ENCODE measurements at regions not wholly inside any gene's neighbourhood (a gene's known extent, or its start where the extent isn't known, plus 50 kb on each side); places are given as distances from the start of the nearest gene placed in this dataset.
"Not testable (repeated sequence)": the region's sequence is repeated elsewhere in the genome, so short reads cannot be mapped to it uniquely, and the experiment has no call there.

DNA sequence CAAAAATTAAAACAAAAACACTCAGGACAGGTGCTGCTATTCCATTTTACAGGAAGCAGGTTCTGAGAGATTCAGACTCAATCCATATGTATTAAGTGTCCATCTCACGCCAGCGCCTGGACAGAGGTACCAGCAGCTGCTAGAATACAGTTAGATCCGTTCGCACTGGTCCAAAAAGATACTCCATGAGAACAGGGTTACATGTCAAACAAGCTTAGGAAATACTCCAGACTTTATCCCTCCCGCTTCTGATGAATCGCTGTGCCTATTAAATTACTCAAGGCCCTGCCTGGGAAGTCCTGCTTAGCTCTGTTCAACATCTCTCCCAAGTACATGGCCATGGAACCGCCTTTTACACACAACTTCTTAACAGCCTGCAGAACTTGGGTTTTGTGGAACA is 50.2 kb upstream of the SLC35C1 start:
- no peak for DNase-seq (ENCODE audit: low read depth in 4 of 4, low spot score in 3 of 4)

DNA sequence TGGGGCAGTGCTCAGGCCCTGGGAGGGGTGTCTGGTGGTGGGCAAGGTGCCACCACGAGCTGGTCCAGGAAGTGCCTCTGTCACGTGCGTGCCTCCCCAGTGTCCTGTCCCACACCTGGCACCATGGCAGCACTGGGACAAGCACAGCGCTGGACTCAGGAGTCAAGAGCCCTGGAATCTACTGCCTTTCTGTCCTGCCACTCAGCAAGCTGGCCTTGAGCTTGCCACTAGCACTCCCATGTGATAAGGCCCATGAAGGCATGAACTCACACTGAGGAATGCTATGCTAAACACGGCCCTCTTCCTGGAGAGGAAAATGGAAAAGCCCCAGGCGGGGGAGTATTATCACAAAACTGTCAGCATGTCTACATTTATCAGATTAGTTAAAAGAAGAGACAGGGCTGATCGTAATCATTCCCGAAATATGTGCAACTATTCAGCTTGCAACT is 50.7 kb upstream of the SLC35C1 start:
- DNase-seq (ENCODE audit: low read depth in 4 of 4, low spot score in 3 of 4) = peak in 1 of 4 donors; percentile 10

DNA sequence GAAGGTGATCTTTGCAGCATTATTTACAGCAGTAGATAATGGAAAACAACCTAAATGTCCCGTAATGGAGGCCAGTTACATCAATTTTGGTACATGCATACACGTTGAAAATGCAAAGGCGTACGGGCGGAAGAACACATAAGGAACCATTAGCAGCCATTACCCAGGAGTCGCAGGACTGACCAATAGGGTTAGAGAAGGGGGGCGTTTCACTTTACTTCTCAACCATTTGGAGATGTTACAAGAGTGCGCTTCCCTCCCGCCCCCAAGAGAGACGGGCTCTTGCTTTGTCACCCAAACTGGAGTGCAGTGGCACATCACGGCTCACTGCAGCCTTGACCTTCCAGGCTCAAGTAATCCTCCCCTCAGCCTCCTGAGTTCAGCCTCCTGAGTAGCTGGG is 52.8 kb upstream of the SLC35C1 start:
- no peak for DNase-seq (ENCODE audit: low read depth in 4 of 4, low spot score in 3 of 4)

DNA sequence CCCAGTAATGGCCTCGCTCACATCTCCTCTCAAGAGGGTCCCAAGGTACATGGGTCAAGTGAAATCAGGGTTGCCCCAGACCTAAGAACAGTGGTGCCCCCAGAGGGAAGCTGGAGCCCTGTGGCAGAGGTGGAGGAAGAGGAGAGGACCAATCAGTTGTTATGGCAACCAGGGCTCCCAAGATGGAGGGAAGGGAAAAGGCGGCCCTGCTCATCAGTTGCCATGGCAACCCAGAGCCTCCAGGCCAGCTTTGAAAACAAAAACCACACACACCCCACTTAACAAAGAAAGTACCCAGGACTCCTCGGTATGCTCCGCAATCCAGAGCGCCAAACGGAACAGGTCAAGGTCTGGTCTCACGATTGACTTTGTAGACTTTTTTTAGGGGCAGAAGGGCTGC is 53.5 kb upstream of the SLC35C1 start:
- DNase-seq (ENCODE audit: low read depth in 4 of 4, low spot score in 3 of 4) = no peak

DNA sequence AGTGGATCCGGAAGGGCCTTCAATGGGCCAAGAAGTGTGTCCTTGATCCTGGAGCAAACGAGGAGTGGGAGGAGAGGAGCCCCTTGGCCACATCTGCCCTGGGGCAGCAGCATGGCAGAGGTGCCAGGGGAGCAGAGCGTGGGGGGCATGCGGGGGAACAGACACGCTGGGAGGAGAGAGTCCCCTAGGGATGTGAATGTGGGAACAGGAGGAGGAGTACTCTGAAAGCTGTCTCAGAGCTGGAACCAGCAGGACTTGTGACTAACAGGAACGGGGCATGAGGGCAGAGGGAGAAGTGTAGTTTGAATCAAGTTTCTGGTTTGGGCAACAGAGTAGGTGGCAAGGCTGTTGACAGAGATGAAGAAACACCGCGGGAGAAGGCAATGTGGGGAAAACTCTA is 54.5 kb upstream of the SLC35C1 start:
- no peak for DNase-seq (ENCODE audit: low read depth in 4 of 4, low spot score in 3 of 4)

DNA sequence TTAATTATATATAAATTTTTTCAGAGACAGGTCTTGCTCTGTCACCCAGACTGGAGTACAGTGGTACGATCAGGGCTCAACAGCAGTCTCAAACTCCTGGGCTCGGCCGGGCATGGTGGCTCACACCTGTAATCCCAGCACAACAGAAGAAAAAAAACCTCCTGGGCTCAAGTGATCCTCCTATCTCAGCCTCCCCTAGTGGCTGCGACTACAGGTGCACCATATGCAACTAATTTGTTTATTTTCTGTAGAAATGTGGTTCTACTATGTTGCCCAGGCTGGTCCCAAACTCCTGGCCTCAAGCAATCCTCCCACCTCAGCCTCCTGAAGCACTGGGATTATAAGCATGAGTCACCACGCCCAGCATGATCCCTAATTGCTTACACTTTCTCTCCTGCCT is 56.1 kb upstream of the SLC35C1 start:
- no peak for DNase-seq (ENCODE audit: low read depth in 4 of 4, low spot score in 3 of 4)

DNA sequence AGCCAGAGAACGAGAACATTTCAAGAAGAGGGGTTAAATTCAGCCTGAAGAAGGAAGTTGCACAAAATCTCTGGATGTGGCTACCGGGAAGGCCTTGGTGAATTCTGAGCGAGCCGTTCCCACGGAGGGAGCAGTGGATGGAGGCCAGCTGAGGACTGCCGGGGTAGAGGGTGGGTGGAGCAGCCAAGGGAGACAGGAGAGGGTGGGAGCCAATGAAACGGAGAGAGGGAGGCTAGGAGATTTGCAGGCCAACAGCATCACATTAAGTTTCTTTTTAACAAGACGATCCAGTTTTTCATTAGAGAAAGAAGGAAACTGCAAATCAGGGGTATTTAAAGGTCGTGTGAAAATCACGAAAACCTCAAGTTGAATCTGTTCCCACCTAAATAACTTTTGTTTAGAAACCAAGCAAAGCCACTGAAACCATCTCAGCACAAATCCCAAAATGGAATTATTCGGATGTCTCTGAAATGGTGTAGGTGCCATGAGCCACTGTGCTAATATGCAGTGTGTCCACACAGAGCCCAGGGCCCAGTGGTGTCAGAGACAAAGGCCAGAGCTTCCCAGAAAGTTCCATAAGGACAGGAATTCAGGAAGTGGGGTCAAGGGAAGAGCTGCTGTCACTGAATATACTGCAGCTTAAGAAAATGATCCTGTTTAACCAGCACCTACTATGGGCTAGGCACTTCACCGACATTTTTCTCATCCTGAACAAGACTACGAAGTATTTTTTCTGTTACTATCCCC is 59.7 kb upstream of the SLC35C1 start:
- DNase-seq (ENCODE audit: low read depth in 4 of 4, low spot score in 3 of 4) = no peak

DNA sequence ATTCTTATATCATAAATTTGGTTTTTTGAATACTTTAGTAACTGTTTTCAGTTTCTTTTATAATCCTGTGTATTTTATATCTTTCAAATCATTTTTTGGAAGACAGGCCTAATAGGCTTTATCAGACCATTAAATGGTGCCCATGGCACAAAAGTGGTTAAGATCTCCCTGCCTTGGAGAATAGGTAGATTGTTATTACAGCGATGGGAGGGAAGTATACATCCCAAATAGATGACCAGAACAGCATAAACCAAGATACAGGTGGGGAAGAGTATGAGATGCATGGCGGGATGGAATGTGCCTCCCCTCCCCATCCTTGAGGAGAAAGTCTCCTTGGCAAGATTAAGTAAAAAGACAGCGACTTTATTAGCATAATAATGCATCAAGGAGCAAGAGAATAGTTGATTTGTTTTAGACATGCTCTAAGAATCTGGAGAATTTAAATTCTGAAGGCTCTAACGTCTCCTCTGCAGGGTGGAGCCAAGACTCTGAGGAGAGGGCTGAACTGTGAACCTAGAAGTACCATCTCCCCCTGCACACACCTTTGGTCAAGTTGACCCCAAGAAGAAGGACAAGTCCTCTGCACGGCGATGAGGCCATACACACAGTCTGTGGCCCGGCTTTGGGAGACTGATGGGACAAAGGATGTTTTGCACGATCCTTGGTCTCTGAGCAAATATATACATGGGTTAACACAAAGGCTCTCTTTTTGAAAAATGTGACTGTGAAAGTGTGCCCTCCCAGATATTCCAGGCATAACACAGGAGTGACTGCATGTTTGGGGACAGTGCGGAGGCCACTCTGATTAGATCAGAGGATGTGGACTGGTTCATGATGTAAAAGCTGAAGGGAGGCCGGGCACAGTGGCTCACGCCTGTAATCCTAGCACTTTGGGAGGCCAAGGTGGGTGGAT is 61.1 kb upstream of the SLC35C1 start:
- no peak for DNase-seq (ENCODE audit: low read depth in 4 of 4, low spot score in 3 of 4)

DNA sequence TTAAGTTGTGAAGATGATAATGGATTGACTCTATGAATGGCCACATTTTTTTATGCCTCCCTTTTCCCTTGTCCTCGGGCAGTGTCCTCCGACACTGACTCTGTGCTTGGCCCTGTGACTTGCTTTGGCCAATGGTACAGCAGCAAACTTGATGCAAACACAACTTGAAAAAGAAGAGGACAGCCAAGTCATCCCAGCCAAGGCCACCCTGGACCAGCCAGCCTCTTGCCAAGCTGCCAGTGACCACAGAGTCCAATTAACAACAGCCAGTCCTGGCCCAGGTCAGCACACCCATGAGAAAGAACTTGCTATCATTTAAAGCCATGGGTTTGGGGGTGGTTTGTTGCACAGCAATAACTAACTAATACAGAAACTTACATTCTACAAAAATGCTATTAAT is 63.4 kb upstream of the SLC35C1 start:
- DNase-seq (ENCODE audit: low read depth in 4 of 4, low spot score in 3 of 4) = no peak

DNA sequence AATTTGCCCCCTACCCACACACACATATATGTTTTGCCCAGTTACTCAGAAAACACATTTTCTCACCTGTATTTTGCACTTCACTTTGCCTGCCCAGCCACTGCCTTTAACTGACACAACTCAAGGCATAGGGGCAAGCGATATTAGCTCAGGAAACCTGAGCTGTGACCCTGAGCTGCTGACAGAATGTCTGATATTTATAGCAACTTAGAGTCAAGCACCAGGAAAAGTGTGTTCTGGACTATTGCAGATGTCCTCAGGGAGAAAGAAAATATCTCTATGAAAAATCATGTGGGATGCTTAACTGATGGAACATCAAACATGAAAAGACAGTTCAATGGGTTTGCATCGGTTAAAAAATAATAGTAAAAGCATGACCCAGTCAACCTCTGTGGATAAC is 63.9 kb upstream of the SLC35C1 start:
- no peak for DNase-seq (ENCODE audit: low read depth in 4 of 4, low spot score in 3 of 4)

DNA sequence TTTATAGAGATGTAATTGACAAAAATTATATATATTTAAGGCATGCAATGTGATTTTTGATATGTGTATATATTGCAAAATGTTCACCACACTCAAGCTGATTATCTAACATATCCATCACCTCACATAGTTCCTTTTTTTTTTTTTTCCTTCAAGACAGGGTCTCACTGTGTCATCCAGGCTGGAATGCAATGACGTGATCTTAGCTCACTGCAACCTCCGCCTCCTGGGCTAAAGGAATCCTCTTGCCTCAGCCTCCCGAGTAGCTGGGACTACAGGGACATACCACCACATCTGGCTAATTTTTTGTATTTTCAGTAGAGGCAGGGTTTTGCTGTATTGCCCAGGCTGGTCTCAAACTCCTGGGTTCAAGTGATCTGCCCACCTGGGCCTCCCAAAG is 65.1 kb upstream of the SLC35C1 start:
- DNase-seq (ENCODE audit: low read depth in 4 of 4, low spot score in 3 of 4) = no peak

DNA sequence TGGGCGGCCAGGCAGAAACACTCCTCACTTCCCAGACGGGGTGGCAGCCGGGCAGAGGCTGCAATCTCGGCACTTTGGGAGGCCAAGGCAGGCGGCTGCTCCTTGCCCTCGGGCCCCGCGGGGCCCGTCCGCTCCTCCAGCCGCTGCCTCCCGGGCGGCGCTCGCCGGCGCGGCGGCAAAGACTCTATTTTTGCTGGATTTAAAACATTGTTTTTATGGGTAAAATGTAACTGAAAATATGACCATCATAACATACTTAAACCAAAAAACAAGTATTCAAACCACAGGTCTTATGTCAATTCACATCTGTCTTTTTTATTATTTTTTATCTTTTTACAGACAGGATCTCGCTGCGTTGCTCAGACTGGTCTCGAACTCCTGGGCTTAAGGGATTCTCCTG is 65.9 kb upstream of the SLC35C1 start:
- not testable (repeated sequence) for DNase-seq (ENCODE audit: low read depth in 4 of 4, low spot score in 3 of 4)

DNA sequence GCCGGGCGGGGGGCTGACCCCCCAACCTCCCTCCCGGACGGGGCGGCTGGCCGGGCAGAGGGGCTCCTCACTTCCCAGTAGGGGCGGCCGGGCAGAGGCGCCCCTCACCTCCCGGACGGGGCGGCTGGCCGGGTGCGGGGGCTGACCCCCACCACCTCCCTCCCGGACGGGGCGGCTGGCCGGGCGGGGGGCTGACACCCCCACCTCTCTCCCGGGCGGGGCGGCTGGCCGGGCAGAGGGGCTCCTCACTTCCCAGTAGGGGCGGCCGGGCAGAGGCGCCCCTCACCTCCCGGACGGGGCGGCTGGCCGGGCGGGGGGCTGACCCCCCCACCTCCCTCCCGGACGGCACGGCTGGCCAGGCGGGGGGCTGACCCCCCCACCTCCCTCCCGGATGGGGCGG is 66.8 kb upstream of the SLC35C1 start:
- not testable (repeated sequence) for DNase-seq (ENCODE audit: low read depth in 4 of 4, low spot score in 3 of 4)

DNA sequence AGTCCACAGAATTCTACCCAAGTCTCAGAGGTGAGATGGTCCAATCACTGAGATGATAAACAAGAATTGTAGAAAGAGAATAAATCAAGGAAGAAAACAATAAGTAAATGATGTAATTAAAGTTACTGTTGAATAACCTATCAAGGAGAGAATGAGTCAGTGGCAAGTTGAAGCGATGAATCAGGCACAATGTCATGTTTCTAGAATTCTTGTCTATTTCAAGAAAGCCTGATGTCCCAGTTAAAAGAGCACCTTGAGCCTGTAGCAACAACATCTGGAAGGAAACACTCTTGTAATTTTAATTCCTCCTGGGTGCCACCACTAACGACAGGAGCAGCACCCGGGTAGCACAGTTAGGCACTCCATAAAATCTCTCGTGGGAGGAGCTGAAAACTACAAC is 67.9 kb upstream of the SLC35C1 start:
- DNase-seq (ENCODE audit: low read depth in 4 of 4, low spot score in 3 of 4) = no peak

DNA sequence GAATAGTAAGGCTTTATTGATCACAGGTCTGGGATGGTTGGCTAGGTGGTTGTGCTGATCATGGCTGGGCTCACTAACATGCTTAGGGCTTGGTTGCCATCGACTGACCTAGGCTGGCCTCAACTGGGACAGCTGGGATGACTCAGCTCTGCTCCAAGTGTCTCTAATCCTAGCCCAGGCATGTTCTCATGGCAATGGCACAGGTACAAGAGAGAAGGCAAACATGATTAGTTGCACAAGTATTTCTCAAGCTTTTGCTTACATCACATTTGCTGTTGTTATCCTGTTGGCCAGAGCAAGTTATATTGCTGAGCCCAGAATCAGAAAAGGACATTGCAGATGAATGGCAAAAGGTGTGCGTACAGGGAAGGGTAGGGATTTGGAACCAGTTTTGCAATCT is 68.5 kb upstream of the SLC35C1 start:
- no peak for DNase-seq (ENCODE audit: low read depth in 4 of 4, low spot score in 3 of 4)

DNA sequence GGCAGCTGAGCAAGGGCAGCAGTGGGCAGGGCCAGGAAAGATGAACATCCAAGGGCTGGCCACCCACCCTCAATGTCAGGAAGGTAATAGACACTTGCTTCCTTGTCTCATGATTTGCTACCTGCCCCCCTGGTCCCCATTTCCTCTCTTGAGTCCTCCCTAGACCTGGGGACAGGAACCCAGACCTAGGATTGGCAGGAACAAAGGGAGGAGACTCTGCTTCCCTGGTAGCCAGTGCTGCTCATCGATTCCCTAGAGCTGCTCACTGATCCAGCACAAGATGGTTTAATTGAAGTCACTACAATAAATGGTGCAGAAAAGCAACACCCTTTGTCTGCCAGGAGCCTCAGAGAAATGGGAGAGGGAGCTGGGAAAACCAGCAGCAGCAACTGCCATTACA is 67.8 kb upstream of the CHST1 start:
- no peak for DNase-seq (ENCODE audit: low read depth in 4 of 4, low spot score in 3 of 4)

DNA sequence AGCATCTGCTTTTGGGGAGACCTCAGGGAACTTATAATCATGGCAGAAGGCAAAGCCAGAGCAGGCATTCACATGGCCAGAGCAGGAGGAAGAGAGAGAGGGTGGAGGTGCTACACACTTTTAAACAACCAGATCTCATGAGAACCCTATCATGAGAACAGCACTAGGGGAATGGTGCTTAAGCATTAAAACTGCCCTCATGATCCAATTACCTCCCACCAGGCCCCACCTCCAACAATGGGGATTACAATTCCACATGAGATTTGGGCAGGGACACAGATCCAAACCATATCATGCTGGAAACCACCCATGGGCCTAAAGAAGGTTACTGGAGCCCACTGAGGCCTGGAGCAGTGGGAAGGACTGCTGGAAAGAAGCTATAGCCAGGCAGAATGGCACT is 66.9 kb upstream of the CHST1 start:
- DNase-seq (ENCODE audit: low read depth in 4 of 4, low spot score in 3 of 4) = no peak

DNA sequence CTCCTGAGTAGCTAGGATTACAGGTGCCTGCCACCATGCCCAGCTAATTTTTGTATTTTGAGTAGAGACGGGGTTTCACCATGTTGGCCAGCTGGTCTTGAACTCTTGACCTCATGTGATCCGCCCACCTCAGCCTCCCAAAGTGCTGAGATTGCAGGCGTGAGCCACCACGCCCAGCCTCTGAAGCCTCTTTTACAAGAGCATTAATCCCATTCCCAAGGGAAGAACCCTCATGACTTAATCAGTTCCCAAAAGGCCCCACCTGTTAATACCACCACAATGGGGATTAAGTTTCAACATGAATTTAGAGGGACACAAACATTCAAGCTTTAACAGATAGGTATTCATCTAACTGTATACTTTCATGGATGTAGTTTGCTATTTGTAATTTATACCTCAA is 65.7 kb upstream of the CHST1 start:
- not testable (repeated sequence) for DNase-seq (ENCODE audit: low read depth in 4 of 4, low spot score in 3 of 4)

DNA sequence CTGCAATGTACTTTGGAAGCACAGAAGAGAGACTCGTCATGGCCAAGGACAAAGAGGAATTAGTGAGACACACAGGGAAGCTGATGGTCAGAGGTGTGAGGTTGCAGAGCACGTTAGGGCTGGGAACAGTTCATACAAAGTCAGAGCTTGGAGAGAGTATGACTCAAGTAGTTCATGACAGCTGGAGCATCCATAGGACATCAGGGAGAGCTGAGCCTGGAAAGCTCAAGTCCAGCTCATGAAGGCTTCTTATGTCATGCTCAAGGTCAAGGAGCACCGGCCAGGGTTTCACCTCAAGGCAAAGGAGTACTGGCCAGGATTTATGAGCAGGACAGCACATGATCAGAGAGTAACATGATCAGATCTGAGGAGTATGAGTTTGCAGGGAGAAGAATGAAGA is 64.6 kb upstream of the CHST1 start:
- DNase-seq (ENCODE audit: low read depth in 4 of 4, low spot score in 3 of 4) = no peak

DNA sequence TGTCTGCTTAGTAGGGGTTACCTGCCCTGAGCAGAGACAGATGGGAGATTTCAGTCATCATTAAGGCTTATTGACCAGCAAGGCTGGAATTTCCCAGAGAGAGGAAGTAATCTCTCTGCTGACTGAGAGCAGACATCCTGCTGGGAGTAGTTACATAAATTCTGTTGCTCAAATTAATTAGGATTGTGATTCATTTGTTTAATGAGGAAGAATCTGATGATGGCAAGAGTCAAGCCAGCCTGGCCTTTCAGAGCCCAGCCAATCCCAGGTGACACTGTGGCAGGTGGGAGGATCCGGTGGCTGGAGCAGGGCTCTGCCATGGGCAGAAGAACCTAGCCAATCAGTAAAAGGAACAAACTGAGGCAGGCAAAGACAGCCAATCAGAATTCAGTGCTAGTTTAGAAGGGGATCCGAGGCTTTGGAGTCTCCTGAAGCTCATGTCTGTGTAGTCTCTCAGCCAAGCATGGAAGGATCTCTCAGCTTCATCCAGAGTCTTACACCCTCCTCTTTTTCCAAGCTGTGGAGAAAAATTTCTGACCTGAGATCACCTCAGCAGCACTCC is 61.2 kb upstream of the CHST1 start:
- no peak for DNase-seq (ENCODE audit: low read depth in 4 of 4, low spot score in 3 of 4)

DNA sequence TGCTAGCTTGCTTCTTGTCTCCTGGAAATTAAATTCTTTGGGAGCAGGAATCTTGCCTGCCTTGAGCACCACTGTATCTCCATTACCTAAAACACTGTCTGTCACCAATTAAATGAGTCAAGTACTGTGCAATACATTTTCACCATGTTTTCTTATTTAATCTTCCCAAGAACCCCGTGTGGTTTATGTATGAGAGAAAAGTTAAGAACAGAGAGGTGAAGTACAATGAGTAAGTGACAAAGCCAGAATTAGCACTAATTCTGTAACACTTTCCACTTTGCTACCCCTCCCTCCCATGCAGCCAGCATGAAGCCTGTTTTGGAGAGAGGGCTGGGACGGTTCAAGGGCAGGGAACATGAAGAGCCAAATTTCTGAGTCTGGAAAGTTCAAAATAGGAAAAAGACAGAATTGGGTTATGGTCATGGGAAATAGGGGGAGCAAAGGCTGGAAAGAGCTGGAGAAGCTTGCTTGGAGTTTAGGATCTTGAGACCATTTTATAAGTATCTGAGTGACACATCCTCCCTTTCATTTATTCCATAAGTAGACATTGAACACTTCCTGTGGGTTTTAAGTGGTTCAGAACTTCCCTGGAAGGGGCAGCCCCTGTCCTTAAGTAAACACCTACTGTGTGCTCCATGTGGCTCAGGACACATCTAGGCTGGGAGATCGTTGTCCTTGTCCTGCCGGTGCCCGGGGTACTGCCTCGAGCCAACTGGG is 60.5 kb upstream of the CHST1 start:
- no peak for DNase-seq (ENCODE audit: low read depth in 4 of 4, low spot score in 3 of 4)

Measured in left renal pelvis (tissue), 4 donors.